CD1c-positive myeloid dendritic cell (primary cell): ENCODE measurements at regions not wholly inside any gene's neighbourhood (a gene's known extent, or its start where the extent isn't known, plus 50 kb on each side); places are given as distances from the start of the nearest gene placed in this dataset.

Source experiments
- DNase-seq: peaks from one replicate; pipeline ENCODE4 v3.0.0-alpha.2; 2016; ENCODE audit errors: extremely low spot score

DNA sequence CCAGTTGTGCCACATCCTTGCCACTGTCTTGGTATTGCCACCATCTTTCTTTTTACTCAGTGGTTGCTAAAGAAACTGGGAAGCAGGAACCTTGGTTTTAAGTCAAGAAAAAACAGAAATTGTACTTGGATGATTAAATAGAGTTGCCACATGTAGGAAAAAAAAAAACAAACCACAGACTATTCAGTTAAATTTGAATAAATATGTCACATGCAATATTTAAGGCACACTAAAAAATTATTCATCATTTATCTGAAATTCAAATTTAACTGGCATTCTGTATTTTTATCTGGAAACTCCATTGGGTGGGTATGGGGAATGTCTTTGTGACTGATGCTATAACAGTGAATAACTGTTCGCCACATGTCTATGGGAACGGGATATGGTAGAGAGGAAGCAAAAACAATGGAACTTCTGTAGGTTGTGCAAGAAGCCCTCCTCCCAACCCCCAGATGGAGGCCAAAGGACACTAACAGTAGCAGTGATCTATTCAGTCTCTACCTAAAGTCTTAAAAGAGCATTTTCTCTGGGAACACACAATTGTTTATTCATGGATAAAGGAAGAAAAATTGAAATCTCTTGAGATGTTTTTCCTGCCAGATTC is 57.0 kb upstream of the PLAC8 start:
- peak; percentile 46 for DNase-seq

DNA sequence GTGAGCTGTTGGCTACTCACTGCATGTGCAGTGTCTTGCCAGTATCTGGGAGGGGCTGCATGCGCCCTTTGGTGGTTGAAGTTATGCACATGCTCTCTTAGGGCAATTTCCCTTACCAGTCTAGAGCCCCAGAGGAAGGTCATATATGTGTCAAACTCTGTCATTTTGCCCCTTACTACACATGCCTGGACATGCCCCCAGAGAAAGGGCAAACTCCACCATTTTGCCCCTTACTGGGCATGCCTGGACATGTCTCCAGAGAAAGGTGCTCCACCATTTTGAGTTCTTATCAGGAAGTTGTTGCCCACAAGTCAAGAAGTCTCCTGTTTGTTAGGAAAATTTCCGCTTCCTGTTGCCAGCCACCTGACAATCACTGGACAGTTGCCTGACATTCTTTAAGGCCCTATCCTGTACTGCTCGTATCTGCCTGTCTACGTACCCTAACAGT is 56.4 kb upstream of the PLAC8 start:
- no peak for DNase-seq
